ENCODE measurements at regions not wholly inside any gene's neighbourhood (a gene's known extent, or its start where the extent isn't known, plus 50 kb on each side); places are given as distances from the start of the nearest gene placed in this dataset.

- no peak overlapping the region for H2AFZ ChIP-seq (ENCODE audit: low read depth)
- H3K27ac ChIP-seq, result no peak overlapping the region
- H3K4me2 ChIP-seq, result no peak overlapping the region
- no peak overlapping the region for H3K4me3 ChIP-seq (IDR thresholded peaks at IDR 0.05; ENCODE audit: insufficient read depth, low read depth, low read length)
- H4K20me1 ChIP-seq (ENCODE audit: insufficient read depth), result no peaks in the 10 kb centered on the region
- no peaks in the 10 kb centered on the region for H3K36me3 ChIP-seq (ENCODE audit: insufficient read depth)
- H3K9ac ChIP-seq, result no peak overlapping the region
- H3K79me2 ChIP-seq (ENCODE audit: insufficient read depth, low read depth), result no peaks in the 10 kb centered on the region
- H3K27me3 ChIP-seq (ENCODE audit: insufficient read depth, low read depth), result no peaks in the 10 kb centered on the region
- H3K4me1 ChIP-seq (ENCODE audit: low read depth, poor library complexity, severe bottlenecking), result no peaks in the 10 kb centered on the region
- TF ChIP-seq CTCF (conservative IDR thresholded peaks at IDR 0.05; ENCODE audit: low read depth, low read length), result no peak
Observed at GRCh38 chr5:162436055-162436454, 368.5 kb downstream of the GABRG2 start.

DNA sequence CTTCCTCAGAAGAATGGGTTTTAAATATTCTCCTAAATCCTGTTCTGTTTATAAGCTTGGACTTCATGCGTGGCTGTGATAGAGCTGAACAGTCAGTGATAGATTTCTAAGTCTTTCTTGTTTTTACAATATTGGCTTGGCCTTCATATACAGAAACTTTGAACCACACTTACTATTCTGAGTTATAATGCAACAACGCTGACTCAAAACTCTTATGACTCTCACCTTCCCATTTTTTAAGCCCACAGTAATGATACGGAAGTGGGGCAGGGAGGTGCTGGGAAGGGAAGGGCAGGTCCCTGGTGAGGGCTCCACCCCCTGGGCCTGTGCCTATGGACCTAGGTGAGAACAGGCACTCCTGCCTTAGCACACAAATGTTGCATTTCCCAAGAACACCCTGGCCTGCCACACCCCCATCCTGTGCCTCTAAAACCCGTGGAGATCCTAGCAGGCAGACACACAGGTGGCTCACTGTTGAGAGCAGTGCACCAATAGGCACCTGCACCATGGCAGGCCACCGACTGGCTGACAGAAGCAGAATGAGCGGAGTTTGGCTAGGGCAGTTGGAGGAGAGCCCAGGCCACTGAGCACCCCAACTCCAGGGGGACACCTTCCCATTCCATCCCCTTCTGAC, 376.7 kb downstream of the GABRG2 start:
- H3K4me1 ChIP-seq (ENCODE audit: low read depth, poor library complexity, severe bottlenecking), result no peaks in the 10 kb centered on the region
- no peak for TF ChIP-seq CTCF (conservative IDR thresholded peaks at IDR 0.05; ENCODE audit: low read depth, low read length)
- H3K27ac ChIP-seq, result no peak overlapping the region
- no peaks in the 10 kb centered on the region for H3K79me2 ChIP-seq (ENCODE audit: insufficient read depth, low read depth)
- no peaks in the 10 kb centered on the region for H3K27me3 ChIP-seq (ENCODE audit: insufficient read depth, low read depth)
- no peak overlapping the region for H3K4me2 ChIP-seq
- H2AFZ ChIP-seq (ENCODE audit: low read depth), result no peak overlapping the region
- H3K4me3 ChIP-seq (IDR thresholded peaks at IDR 0.05; ENCODE audit: insufficient read depth, low read depth, low read length), result no peak overlapping the region
- H3K36me3 ChIP-seq (ENCODE audit: insufficient read depth), result no peaks in the 10 kb centered on the region
- no peak overlapping the region for H3K9ac ChIP-seq
- no peaks in the 10 kb centered on the region for H4K20me1 ChIP-seq (ENCODE audit: insufficient read depth)

GRCh38 chr5:162456086-162456485, 388.5 kb downstream of the GABRG2 start:
- H3K9ac ChIP-seq, result no peak overlapping the region
- no peaks in the 10 kb centered on the region for H4K20me1 ChIP-seq (ENCODE audit: insufficient read depth)
- no peaks in the 10 kb centered on the region for H3K27me3 ChIP-seq (ENCODE audit: insufficient read depth, low read depth)
- no peak for TF ChIP-seq CTCF (conservative IDR thresholded peaks at IDR 0.05; ENCODE audit: low read depth, low read length)
- H3K4me1 ChIP-seq (ENCODE audit: low read depth, poor library complexity, severe bottlenecking), result no peaks in the 10 kb centered on the region
- H3K4me2 ChIP-seq, result no peak overlapping the region
- no peak overlapping the region for H3K4me3 ChIP-seq (IDR thresholded peaks at IDR 0.05; ENCODE audit: insufficient read depth, low read depth, low read length)
- H2AFZ ChIP-seq (ENCODE audit: low read depth), result no peak overlapping the region
- H3K79me2 ChIP-seq (ENCODE audit: insufficient read depth, low read depth), result no peaks in the 10 kb centered on the region
- H3K36me3 ChIP-seq (ENCODE audit: insufficient read depth), result no peaks in the 10 kb centered on the region
- no peak overlapping the region for H3K27ac ChIP-seq

DNA sequence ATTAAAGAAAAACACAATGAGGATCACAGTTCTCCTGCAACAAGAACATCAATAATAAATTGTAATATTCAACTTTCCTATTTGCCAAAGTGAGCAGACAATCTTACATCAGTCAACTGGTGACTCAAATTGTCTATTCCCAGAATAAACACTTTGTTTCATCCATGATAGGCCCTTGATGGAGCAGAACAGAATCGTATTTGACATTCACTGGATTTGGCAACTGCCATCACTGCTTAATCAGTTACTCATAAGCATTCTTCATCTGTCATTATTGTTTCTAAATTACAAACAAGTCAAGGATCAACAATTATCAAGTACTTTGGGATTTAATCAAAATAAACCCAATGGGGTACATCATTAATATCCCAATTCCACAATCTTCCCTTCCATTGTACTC, 398.4 kb downstream of the GABRG2 start:
- Histone ChIP-seq H3K4me3 (IDR thresholded peaks at IDR 0.05; ENCODE audit: insufficient read depth, low read depth, low read length) (no peak overlapping the region), H3K9ac (no peak overlapping the region), H3K4me2 (no peak overlapping the region), H3K27ac (no peak overlapping the region), H3K36me3 (ENCODE audit: insufficient read depth) (no peaks in the 10 kb centered on the region), H3K4me1 (ENCODE audit: low read depth, poor library complexity, severe bottlenecking) (no peaks in the 10 kb centered on the region), H3K27me3 (ENCODE audit: insufficient read depth, low read depth) (no peaks in the 10 kb centered on the region), H4K20me1 (ENCODE audit: insufficient read depth) (no peaks in the 10 kb centered on the region), H2AFZ (ENCODE audit: low read depth) (no peak overlapping the region), H3K79me2 (ENCODE audit: insufficient read depth, low read depth) (no peaks in the 10 kb centered on the region)
- no peak for TF ChIP-seq CTCF (conservative IDR thresholded peaks at IDR 0.05; ENCODE audit: low read depth, low read length)
